WTC11 (cell line): ENCODE measurements at regions not wholly inside any gene's neighbourhood (a gene's known extent, or its start where the extent isn't known, plus 50 kb on each side); places are given as distances from the start of the nearest gene placed in this dataset.
A peak's percentile ranks its signal among the peaks of the same experiment; 100 is the strongest.

Source experiments
- ATAC-seq: fragments of 200-7000 bp; cut with Tn5 transposase; 2 replicates; pipeline ENCODE4 v1.10.0; 2021; ENCODE audit warnings: mild to moderate bottlenecking, moderate library complexity
- CTCF ChIA-PET: fragments of 300-600 bp; sonication (Branson Sonifier 250); formaldehyde crosslinking; loops from one replicate; lab custom pipeline; 2021; ENCODE audit warnings: antibody characterized with exemption; lab: Charles Lee
- POLR2A ChIA-PET: fragments of 350-600 bp; sonication (Branson Sonifier 250); formaldehyde crosslinking; loops from one replicate; lab custom pipeline; 2021; ENCODE audit warnings: antibody characterized with exemption; lab: Charles Lee
- DNase-seq: peaks from one replicate; pipeline ENCODE4 v3.0.0; 2021; ENCODE audit warnings: low spot score
- H3K27ac Mint-ChIP-seq: 2 replicates; pipeline ENCODE4 v1.8.0; 2021; ENCODE audit warnings: mixed read lengths
- H3K27me3 Mint-ChIP-seq: 2 replicates; pipeline ENCODE4 v1.8.0; 2021; ENCODE audit warnings: low read depth, mild to moderate bottlenecking, moderate library complexity, mixed read lengths
- H3K36me3 Mint-ChIP-seq: 2 replicates; pipeline ENCODE4 v1.8.0; 2021; ENCODE audit warnings: mixed read lengths
- H3K4me1 Mint-ChIP-seq: 2 replicates; pipeline ENCODE4 v1.8.0; 2022; ENCODE audit warnings: mixed read lengths
- H3K4me3 Mint-ChIP-seq: 2 replicates; pipeline ENCODE4 v1.8.0; 2021; ENCODE audit warnings: mild to moderate bottlenecking, moderate library complexity, mixed read lengths
- H3K9me3 Mint-ChIP-seq: 2 replicates; pipeline ENCODE4 v1.8.0; 2021; ENCODE audit warnings: mixed read lengths
- CREM ChIP-seq: sonication (generic); formaldehyde crosslinking; IDR thresholded peaks from 2 replicates; pipeline ENCODE4 v1.8.1; 2022; ENCODE audit warnings: mild to moderate bottlenecking, missing genetic modification reagents, moderate library complexity
- FOXK1 ChIP-seq: sonication (generic); formaldehyde crosslinking; IDR thresholded peaks from 2 replicates; pipeline ENCODE4 v1.8.0; 2022; ENCODE audit warnings: mild to moderate bottlenecking, moderate library complexity, missing genetic modification reagents
- GTF2I ChIP-seq: fragments of 250-450 bp; sonication (Bioruptor Pico); conservative IDR thresholded peaks from 2 replicates; pipeline ENCODE4 v1.4.0; 2021; ENCODE audit warnings: mild to moderate bottlenecking
- IRF2 ChIP-seq: sonication (generic); formaldehyde crosslinking; IDR thresholded peaks from 2 replicates; pipeline ENCODE4 v1.8.0; 2022; ENCODE audit warnings: low read depth, missing genetic modification reagents, borderline replicate concordance
- NR1H2 ChIP-seq: sonication (generic); formaldehyde crosslinking; IDR thresholded peaks from 2 replicates; pipeline ENCODE4 v1.9.0; 2021; ENCODE audit warnings: mild to moderate bottlenecking, moderate library complexity, missing genetic modification reagents
- RELA ChIP-seq: sonication (generic); formaldehyde crosslinking; IDR thresholded peaks from 2 replicates; pipeline ENCODE4 v1.8.1; 2022; ENCODE audit warnings: missing genetic modification reagents, mild to moderate bottlenecking, borderline replicate concordance
- SOX15 ChIP-seq: fragments of 250-450 bp; sonication (Bioruptor Pico); IDR thresholded peaks from 2 replicates; pipeline ENCODE4 v1.9.0; 2021; ENCODE audit warnings: mild to moderate bottlenecking
- TCF7 ChIP-seq: sonication (generic); formaldehyde crosslinking; IDR thresholded peaks from 2 replicates; pipeline ENCODE4 v1.8.0; 2022; ENCODE audit warnings: mild to moderate bottlenecking, low read depth, missing genetic modification reagents, moderate library complexity
- ZNF121 ChIP-seq: sonication (generic); formaldehyde crosslinking; IDR thresholded peaks from 2 replicates; pipeline ENCODE4 v1.8.0; 2023; ENCODE audit warnings: missing genetic modification reagents
- ZNF232 ChIP-seq: sonication (generic); formaldehyde crosslinking; IDR thresholded peaks from 2 replicates; pipeline ENCODE4 v1.8.0; 2022; ENCODE audit warnings: mild to moderate bottlenecking, missing genetic modification reagents
- ZNF263 ChIP-seq: sonication (generic); formaldehyde crosslinking; IDR thresholded peaks from 2 replicates; pipeline ENCODE4 v1.8.1; 2022; ENCODE audit warnings: low read depth, mild to moderate bottlenecking, moderate library complexity, missing genetic modification reagents
- ZNF396 ChIP-seq: fragments of 250-450 bp; sonication (Bioruptor Pico); IDR thresholded peaks from 2 replicates; pipeline ENCODE4 v1.8.0; 2021; ENCODE audit warnings: mild to moderate bottlenecking, moderate library complexity, borderline replicate concordance
- ZNF423 ChIP-seq: fragments of 250-450 bp; sonication (Bioruptor Pico); IDR thresholded peaks from 2 replicates; pipeline ENCODE4 v2.1.2; 2022; ENCODE audit warnings: mild to moderate bottlenecking, moderate library complexity
- TF ChIP-seq, protein P1 (sequence below): fragments of 250-450 bp; sonication (Bioruptor Pico); IDR thresholded peaks from 2 replicates; pipeline ENCODE4 v2.1.2; 2022; ENCODE audit warnings: mild to moderate bottlenecking, moderate library complexity
- TF ChIP-seq, protein P2 (sequence below): sonication (generic); formaldehyde crosslinking; IDR thresholded peaks from 2 replicates; pipeline ENCODE4 v1.8.0; 2023; ENCODE audit warnings: mild to moderate bottlenecking, missing genetic modification reagents
- TF ChIP-seq, protein P3 (sequence below): sonication (generic); formaldehyde crosslinking; IDR thresholded peaks from 2 replicates; pipeline ENCODE4 v1.8.0; 2023; ENCODE audit warnings: missing genetic modification reagents, mild to moderate bottlenecking, borderline replicate concordance
- TF ChIP-seq, protein P4 (sequence below): sonication (generic); formaldehyde crosslinking; conservative IDR thresholded peaks from 2 replicates; pipeline ENCODE4 v1.8.1; 2022; ENCODE audit warnings: mild to moderate bottlenecking, missing genetic modification reagents
- TF ChIP-seq, protein P5 (sequence below): sonication (generic); formaldehyde crosslinking; IDR thresholded peaks from 2 replicates; pipeline ENCODE4 v1.8.1; 2023; ENCODE audit warnings: mild to moderate bottlenecking, missing genetic modification reagents, moderate library complexity
- TF ChIP-seq, protein P6 (sequence below): sonication (generic); formaldehyde crosslinking; IDR thresholded peaks from 2 replicates; pipeline ENCODE4 v1.8.1; 2022; ENCODE audit warnings: mild to moderate bottlenecking, missing genetic modification reagents, moderate library complexity, borderline replicate concordance
- TF ChIP-seq, protein P7 (sequence below): sonication (generic); formaldehyde crosslinking; IDR thresholded peaks from 2 replicates; pipeline ENCODE4 v1.8.1; 2023; ENCODE audit warnings: mild to moderate bottlenecking, missing genetic modification reagents, moderate library complexity
- TF ChIP-seq, protein P8 (sequence below): sonication (generic); formaldehyde crosslinking; IDR thresholded peaks from 2 replicates; pipeline ENCODE4 v1.8.1; 2022; ENCODE audit warnings: low read depth, missing genetic modification reagents, borderline replicate concordance

DNA sequence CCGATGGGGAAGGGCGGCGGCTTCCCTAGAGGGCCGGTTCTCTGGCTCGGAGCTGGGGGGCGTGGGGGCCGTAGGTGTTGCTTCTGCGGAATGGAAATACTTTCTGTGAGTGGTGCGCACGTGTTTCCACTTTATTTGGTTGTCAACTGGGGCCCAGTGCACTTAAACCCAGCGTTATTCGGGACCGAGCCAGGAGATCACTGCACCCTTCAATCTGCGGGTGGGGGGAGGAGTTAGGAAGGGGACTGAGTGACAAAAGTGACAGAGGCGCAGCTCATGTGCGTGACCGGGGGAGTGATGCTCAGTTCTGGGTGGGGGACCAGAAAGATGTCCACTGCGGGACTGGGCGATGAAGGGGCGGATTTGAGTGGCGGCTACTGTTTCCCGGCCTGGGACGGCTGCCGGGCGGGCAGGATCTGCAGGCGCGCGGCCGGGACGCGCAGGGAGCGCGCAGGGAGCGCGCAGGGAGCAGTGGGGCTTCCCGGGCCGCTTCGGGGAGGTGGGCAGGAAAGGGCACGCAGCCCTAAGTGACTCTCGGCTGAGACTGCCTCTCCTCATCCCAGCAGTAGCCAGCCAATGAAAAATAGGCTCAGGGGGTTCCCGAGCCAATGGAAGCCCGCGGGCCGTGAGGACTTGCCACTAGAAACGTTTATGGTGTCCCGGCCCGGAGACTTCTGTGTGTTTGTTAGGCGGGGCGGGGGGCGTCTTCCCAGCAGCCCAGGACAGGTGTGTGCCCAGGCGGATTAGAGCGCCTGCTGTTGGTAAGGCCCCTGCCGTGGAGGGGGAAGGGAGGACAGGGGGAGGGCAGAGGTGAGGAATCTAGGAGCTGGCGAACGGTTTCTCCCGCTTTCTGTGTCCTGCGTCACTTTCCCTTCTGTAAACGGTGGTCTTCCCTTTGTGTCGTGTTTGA is 54.3 kb upstream of the KDM7A start (continued):
- TF ChIP-seq, protein P1, sequence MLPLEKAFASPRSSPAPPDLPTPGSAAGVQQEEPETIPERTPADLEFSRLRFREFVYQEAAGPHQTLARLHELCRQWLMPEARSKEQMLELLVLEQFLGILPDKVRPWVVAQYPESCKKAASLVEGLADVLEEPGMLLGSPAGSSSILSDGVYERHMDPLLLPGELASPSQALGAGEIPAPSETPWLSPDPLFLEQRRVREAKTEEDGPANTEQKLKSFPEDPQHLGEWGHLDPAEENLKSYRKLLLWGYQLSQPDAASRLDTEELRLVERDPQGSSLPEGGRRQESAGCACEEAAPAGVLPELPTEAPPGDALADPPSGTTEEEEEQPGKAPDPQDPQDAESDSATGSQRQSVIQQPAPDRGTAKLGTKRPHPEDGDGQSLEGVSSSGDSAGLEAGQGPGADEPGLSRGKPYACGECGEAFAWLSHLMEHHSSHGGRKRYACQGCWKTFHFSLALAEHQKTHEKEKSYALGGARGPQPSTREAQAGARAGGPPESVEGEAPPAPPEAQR (CRISPR knock-in tag): no peak
- TF ChIP-seq FOXK1 (CRISPR knock-in tag): 0 out of 2 replicates have a peak, but pooled peaks have one; percentile 1
- 0 out of 2 replicates have a peak, but pooled peaks have one; percentile 52 for TF ChIP-seq IRF2
- TF ChIP-seq, protein P2, sequence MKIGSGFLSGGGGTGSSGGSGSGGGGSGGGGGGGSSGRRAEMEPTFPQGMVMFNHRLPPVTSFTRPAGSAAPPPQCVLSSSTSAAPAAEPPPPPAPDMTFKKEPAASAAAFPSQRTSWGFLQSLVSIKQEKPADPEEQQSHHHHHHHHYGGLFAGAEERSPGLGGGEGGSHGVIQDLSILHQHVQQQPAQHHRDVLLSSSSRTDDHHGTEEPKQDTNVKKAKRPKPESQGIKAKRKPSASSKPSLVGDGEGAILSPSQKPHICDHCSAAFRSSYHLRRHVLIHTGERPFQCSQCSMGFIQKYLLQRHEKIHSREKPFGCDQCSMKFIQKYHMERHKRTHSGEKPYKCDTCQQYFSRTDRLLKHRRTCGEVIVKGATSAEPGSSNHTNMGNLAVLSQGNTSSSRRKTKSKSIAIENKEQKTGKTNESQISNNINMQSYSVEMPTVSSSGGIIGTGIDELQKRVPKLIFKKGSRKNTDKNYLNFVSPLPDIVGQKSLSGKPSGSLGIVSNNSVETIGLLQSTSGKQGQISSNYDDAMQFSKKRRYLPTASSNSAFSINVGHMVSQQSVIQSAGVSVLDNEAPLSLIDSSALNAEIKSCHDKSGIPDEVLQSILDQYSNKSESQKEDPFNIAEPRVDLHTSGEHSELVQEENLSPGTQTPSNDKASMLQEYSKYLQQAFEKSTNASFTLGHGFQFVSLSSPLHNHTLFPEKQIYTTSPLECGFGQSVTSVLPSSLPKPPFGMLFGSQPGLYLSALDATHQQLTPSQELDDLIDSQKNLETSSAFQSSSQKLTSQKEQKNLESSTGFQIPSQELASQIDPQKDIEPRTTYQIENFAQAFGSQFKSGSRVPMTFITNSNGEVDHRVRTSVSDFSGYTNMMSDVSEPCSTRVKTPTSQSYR: peak; percentile 87
- TF ChIP-seq, protein P3, sequence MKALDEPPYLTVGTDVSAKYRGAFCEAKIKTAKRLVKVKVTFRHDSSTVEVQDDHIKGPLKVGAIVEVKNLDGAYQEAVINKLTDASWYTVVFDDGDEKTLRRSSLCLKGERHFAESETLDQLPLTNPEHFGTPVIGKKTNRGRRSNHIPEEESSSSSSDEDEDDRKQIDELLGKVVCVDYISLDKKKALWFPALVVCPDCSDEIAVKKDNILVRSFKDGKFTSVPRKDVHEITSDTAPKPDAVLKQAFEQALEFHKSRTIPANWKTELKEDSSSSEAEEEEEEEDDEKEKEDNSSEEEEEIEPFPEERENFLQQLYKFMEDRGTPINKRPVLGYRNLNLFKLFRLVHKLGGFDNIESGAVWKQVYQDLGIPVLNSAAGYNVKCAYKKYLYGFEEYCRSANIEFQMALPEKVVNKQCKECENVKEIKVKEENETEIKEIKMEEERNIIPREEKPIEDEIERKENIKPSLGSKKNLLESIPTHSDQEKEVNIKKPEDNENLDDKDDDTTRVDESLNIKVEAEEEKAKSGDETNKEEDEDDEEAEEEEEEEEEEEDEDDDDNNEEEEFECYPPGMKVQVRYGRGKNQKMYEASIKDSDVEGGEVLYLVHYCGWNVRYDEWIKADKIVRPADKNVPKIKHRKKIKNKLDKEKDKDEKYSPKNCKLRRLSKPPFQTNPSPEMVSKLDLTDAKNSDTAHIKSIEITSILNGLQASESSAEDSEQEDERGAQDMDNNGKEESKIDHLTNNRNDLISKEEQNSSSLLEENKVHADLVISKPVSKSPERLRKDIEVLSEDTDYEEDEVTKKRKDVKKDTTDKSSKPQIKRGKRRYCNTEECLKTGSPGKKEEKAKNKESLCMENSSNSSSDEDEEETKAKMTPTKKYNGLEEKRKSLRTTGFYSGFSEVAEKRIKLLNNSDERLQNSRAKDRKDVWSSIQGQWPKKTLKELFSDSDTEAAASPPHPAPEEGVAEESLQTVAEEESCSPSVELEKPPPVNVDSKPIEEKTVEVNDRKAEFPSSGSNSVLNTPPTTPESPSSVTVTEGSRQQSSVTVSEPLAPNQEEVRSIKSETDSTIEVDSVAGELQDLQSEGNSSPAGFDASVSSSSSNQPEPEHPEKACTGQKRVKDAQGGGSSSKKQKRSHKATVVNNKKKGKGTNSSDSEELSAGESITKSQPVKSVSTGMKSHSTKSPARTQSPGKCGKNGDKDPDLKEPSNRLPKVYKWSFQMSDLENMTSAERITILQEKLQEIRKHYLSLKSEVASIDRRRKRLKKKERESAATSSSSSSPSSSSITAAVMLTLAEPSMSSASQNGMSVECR (CRISPR knock-in tag): 0 out of 2 replicates have a peak, but pooled peaks have one; percentile 28

DNA sequence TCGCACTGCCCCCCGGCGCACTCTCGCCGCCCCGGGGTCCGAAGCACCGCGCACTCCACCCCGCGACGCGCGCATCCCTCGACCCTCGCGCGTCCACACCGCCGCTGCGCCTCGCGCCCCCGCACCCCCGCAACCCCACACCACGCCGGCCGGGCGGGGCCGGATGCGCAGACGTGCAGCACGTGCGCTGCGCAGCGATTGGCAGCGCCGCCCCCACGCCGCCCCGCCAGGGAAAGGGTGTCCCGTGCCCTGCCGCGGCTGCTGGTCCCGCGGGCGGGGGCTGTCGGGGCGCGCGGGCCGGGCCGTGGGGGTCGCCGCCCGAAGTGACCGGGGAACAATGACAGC is 53.7 kb upstream of the KDM7A start:
- H3K4me1 Mint-ChIP-seq: peaks cover 21% of the 10 kb centered on the region
- POLR2A ChIA-PET: interaction anchor here (1.1 to 1.4 kb wide), 2 partner anchors 10 to 53 kb away, joined by 5 to 9 read pairs; partner anchors contain the start of gene KDM7A
- H3K27me3 Mint-ChIP-seq: peaks cover 6% of the 10 kb centered on the region; the same call in 1 of the 2 replicates
- H3K27ac Mint-ChIP-seq: no peak overlapping the region
- CTCF ChIA-PET: interaction anchor here (3.3 kb wide), 1 partner anchor 54 kb away, joined by 15 read pairs; the partner anchor contains the start of gene KDM7A
- H3K36me3 Mint-ChIP-seq: no peaks in the 10 kb centered on the region
- DNase-seq (no peak), ATAC-seq (no peak)
- H3K9me3 Mint-ChIP-seq: no peaks in the 10 kb centered on the region
- peak overlapping the region; percentile 86 for H3K4me3 Mint-ChIP-seq
- TF ChIP-seq, protein P4, sequence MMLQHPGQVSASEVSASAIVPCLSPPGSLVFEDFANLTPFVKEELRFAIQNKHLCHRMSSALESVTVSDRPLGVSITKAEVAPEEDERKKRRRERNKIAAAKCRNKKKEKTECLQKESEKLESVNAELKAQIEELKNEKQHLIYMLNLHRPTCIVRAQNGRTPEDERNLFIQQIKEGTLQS: no peak
- TF ChIP-seq, protein P5, sequence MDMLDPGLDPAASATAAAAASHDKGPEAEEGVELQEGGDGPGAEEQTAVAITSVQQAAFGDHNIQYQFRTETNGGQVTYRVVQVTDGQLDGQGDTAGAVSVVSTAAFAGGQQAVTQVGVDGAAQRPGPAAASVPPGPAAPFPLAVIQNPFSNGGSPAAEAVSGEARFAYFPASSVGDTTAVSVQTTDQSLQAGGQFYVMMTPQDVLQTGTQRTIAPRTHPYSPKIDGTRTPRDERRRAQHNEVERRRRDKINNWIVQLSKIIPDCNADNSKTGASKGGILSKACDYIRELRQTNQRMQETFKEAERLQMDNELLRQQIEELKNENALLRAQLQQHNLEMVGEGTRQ (CRISPR knock-in tag): peak; percentile 53; the same call in 1 of the 2 replicates
- TF ChIP-seq RELA (CRISPR knock-in tag) (no peak), CREM (CRISPR knock-in tag) (0 out of 2 replicates have a peak, but pooled peaks have one; percentile 22), ZNF121 (CRISPR knock-in tag) (no peak), ZNF396 (CRISPR knock-in tag) (no peak), NR1H2 (CRISPR knock-in tag) (no peak), ZNF263 (CRISPR knock-in tag) (no peak), SOX15 (CRISPR knock-in tag) (no peak), TCF7 (CRISPR knock-in tag) (no peak), GTF2I (CRISPR knock-in tag) (no peak), ZNF423 (no peak), ZNF232 (CRISPR knock-in tag) (no peak)
- TF ChIP-seq, protein P6, sequence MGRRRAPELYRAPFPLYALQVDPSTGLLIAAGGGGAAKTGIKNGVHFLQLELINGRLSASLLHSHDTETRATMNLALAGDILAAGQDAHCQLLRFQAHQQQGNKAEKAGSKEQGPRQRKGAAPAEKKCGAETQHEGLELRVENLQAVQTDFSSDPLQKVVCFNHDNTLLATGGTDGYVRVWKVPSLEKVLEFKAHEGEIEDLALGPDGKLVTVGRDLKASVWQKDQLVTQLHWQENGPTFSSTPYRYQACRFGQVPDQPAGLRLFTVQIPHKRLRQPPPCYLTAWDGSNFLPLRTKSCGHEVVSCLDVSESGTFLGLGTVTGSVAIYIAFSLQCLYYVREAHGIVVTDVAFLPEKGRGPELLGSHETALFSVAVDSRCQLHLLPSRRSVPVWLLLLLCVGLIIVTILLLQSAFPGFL (CRISPR knock-in tag): no peak
- TF ChIP-seq, protein P7, sequence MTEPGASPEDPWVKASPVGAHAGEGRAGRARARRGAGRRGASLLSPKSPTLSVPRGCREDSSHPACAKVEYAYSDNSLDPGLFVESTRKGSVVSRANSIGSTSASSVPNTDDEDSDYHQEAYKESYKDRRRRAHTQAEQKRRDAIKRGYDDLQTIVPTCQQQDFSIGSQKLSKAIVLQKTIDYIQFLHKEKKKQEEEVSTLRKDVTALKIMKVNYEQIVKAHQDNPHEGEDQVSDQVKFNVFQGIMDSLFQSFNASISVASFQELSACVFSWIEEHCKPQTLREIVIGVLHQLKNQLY: no peak
- TF ChIP-seq, protein P8, sequence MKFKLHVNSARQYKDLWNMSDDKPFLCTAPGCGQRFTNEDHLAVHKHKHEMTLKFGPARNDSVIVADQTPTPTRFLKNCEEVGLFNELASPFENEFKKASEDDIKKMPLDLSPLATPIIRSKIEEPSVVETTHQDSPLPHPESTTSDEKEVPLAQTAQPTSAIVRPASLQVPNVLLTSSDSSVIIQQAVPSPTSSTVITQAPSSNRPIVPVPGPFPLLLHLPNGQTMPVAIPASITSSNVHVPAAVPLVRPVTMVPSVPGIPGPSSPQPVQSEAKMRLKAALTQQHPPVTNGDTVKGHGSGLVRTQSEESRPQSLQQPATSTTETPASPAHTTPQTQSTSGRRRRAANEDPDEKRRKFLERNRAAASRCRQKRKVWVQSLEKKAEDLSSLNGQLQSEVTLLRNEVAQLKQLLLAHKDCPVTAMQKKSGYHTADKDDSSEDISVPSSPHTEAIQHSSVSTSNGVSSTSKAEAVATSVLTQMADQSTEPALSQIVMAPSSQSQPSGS (CRISPR knock-in tag): no peak
